ENCODE measurements at regions not wholly inside any gene's neighbourhood (a gene's known extent, or its start where the extent isn't known, plus 50 kb on each side); places are given as distances from the start of the nearest gene placed in this dataset.
"Not testable (repeated sequence)": the region's sequence is repeated elsewhere in the genome, so short reads cannot be mapped to it uniquely, and the experiment has no call there.

DNA sequence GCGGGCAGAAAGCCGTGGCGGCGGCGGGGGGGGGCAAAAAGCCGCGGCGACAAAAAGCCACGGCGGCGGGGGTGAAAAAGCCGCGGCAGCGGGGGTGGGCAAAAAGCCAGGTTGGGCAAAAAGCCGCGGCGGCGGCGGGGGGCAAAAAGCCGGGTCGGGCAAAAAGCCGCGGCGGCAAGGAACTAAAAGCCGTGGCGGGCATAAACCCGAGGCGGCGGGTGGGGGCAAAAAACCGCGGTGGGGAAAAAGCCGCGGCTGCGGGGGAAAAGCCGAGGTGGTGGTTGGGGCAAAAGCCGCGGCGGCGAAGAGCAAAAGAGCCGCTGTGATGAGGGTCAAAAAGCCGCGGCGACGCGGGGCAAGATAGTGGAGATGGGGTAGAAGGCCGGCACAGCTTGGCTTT, 1834.2 kb downstream of the FOXD4L5 start:
- not testable (repeated sequence) for DNase-seq (ENCODE audit: extremely low read depth in 1 of 11, low read depth in 9 of 11, low spot score in 4 of 11)

DNA sequence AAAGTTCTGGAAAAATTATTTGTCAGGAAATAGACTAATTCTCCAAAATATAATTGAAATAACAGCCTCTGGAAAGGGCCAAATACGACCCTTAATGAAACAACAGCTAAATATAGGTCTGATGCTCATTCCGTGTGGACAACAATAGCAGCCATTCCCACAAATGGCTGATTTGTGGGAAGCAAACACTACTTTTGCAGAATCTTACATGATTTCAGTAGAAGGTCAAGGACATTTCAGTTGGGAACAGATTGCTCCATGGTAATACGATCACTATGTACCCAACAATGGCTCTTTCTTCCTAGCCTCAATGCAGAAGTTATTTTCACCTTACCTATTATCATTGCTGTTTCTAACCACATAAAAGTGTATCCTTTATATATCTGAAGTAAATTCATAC, 1859.9 kb downstream of the FOXD4L5 start:
- not testable (repeated sequence) for DNase-seq (ENCODE audit: extremely low read depth in 1 of 11, low read depth in 9 of 11, low spot score in 4 of 11)

GRCh38 chr9:63390897-63391296, 1894.1 kb downstream of the FOXD4L5 start:
- DNase-seq (ENCODE audit: extremely low read depth in 1 of 11, low read depth in 9 of 11, low spot score in 4 of 11), result not testable (repeated sequence)

DNA sequence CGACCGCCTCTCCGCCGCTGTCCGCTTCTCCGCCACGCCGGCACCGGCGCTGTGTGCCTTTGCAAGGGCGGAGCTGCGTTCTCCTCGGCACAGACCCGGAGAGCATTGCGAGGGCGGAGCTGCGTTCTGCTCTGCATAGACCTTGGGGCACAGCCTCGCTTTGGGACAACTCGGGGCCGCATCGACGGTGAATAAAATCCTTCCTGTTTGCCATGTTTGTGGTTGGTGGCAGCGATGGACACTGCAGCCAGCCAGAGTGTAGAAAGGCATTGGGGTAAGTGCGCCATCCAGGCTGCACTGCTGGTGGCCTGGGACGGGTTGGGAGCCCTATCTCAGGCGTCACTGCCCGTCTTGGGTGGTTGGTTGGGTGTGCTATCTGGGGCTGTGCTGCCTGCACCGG, 1899.5 kb downstream of the FOXD4L5 start:
- DNase-seq (ENCODE audit: extremely low read depth in 1 of 11, low read depth in 9 of 11, low spot score in 4 of 11), result not testable (repeated sequence)

DNA sequence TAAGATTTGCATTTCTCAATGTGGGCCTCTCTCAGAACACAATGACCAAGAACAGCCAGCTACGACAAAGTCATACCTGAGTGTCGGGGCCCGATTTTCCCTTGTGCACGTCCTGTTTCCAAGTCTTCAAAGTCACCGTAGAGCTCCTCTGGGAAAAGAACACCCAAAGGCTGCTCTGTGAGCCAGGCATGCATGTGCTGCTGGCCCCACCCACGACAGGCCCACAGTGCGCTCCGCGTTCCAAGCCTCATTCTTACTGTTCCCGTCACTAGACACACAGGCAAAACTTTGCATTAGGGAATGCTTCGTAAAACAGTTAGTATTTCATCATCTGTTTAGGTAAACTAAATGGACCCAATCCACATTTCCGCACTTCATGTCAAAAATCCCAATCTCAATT, 1905.1 kb downstream of the FOXD4L5 start:
- DNase-seq (ENCODE audit: extremely low read depth in 1 of 11, low read depth in 9 of 11, low spot score in 4 of 11), result not testable (repeated sequence)

- DNase-seq (ENCODE audit: extremely low read depth in 1 of 11, low read depth in 9 of 11, low spot score in 4 of 11), result not testable (repeated sequence)
These were observed 1930.8 kb downstream of the FOXD4L5 start for GRCh38 chr9:63354219-63354618.

DNA sequence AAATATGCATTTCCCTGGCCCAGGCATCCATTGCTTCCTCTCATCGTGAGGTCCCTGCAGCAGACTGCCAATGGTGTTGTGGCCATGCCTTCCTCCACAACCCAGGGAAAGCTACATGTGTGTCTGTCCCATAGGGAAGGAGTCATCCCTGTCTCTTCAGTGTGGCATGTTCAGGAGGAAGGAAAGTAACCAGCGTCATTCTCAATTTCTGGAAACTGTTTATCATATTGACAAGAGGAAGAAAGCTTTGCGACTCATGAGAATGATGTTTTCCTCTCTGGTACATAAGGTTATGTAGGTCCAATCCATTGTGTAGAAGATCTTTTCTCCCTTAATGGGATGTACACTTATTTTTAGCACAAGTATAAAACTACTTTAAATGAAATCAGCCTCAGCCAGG, 1937.7 kb downstream of the FOXD4L5 start:
- not testable (repeated sequence) for DNase-seq (ENCODE audit: extremely low read depth in 1 of 11, low read depth in 9 of 11, low spot score in 4 of 11)

DNA sequence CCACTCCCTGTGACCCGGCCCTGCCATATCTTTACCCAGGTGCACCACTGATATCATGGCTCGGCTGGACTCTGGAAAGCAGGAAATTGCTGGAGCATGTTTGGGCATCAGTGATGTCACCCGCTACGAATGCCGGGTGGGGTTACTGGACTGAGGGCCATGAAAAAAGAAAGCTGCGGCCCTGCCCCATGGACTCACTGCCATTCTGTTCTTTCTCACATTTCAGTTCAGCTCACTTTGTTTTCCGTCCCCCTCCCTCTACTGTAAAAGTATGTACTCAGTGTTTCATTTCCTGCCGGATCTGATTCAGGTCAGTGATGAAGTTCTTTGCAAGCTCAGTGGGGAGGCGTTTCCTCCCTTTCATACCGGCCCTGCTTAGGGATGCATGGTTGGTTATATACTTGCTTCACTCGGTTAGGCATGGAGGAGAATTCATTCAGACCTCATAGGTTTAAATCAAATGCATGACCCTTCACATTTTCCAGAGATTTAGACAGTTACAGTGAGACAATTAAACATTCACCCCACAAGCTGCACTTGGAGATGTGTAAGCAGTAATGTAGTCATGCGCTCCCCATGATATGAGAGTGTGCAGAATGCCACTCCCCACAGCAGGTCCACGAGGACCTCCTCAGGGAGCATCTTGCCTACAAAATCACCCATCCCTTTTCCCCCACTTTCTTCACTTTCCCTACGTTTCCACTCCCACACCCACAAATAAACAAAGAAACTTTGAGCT, 1938.5 kb downstream of the FOXD4L5 start:
- peak in 9 of 11 donors; percentile 22 to 81 (median 49) for DNase-seq (ENCODE audit: extremely low read depth in 1 of 11, low read depth in 9 of 11, low spot score in 4 of 11)

- DNase-seq (ENCODE audit: extremely low read depth in 1 of 11, low read depth in 9 of 11, low spot score in 4 of 11), result not testable (repeated sequence)
These were observed 1940.6 kb downstream of the FOXD4L5 start for GRCh38 chr9:63344408-63344807.

DNA sequence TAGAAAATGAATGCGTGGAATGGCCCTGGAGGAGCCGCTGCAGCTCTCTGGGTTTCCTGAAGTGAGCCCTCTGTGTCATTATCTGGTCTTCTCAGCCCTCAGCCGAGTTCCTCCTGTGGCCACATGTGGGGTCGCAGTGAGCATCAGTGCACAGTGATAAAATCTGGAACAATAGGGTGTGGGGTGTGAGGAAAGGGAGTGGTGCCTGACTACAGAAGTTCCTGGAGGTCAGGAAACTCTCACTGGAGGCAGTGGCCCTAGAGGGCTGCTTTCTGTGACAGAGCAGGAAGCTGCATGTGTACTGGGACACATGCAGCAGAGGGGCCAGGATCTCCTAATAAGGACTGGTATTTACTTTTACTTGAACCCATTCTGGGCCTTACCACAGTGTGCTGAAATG, 1942.5 kb downstream of the FOXD4L5 start:
- DNase-seq (ENCODE audit: extremely low read depth in 1 of 11, low read depth in 9 of 11, low spot score in 4 of 11), result peak in 1 of 11 donors; percentile 1

DNA sequence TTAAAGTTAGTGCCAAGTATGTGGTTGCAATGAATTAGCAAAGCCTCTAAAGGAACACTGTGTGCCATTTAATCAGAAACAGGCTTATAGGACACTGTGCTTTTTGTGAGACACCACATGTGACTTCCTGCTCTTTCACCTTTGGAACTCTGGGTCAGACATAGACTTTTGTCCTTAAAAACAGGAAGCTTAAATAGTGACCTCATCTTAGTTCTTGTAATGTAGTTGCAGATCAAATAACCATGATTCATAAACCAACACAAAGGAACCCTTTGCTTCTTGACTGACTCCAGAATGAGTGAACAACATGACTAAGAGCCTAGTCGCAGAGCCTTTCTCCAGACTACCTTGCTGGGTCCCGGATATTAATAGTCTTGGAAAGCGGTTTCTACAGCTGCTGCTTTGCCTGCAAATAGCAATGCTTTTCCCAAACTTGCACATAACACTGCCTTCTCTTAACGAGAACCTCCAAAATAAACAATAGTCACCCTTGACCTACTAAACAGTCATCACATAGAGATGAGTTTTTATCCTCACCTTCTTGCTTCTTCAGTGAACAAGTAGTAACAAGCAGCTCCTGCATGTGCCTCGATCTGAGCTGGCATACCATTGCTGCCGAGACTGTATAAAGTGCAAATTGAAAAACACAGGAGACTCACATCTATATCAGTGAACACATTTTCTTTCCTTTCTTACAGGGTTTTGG, 1947.0 kb downstream of the FOXD4L5 start:
- not testable (repeated sequence) for DNase-seq (ENCODE audit: extremely low read depth in 1 of 11, low read depth in 9 of 11, low spot score in 4 of 11)

DNA sequence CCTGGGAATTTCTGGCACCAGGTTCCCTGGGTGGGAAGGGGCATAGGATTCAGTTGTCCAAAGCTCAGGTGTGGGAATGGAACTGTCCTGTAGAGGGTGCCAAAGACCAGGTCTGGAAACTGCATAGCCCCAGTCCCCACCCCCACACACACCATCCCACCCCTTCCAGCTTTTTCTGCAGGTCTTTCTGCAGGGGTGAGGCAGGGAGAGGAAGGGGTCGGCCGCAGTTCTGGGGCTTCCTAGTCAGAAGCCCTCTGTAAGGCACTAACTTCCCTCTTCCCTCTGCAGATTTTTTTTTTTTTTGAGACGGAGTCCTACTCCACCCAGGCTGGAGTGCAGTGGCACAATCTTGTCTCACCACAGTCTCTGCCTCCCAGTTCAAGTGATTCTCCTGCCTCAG, 1949.7 kb downstream of the FOXD4L5 start:
- not testable (repeated sequence) for DNase-seq (ENCODE audit: extremely low read depth in 1 of 11, low read depth in 9 of 11, low spot score in 4 of 11)

DNA sequence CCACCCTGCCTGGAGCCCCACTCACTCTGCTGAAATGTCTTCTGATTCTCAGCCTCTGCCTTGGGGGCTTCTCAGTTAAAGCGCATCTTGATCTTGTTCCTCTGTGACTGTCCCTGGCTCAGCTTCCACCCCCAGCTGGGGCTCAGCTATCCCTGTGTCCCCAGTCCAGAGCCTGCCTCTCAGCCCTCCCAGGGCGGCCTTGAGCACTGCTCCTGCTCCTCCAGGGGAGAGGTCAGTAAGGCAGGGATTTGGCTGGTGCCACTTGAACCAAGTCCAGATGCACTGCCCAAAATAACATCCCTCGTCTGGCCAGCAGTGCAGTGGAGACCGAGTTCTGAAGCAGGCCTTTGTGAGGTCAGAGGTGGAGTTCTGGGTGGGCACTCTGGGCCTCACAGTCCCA, 1950.8 kb downstream of the FOXD4L5 start:
- DNase-seq (ENCODE audit: extremely low read depth in 1 of 11, low read depth in 9 of 11, low spot score in 4 of 11), result not testable (repeated sequence)

DNA sequence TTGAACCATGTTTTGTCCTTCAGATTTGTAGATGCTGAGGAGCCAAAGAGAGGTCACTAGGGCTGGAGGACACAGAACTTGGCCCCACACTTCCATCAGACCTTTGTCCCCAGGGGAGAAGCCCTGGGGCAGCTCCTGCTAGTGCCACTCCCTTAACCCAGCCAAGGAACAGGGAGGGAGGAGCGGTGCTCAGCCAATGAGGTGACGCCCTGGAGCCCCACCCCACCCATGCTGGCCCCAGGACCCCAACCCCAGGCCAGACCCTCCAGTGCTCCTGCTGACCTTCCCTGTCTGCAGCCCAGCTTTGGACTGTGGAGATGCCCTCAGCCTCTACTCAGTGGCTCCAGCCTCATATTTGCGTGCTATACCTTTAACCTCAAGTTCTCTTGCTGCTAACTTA, 1951.9 kb downstream of the FOXD4L5 start:
- DNase-seq (ENCODE audit: extremely low read depth in 1 of 11, low read depth in 9 of 11, low spot score in 4 of 11), result not testable (repeated sequence)

- not testable (repeated sequence) for DNase-seq (ENCODE audit: extremely low read depth in 1 of 11, low read depth in 9 of 11, low spot score in 4 of 11)
These were observed 1956.7 kb downstream of the FOXD4L5 start for GRCh38 chr9:63328313-63328712.

GRCh38 chr9:63327211-63327610, 1957.8 kb downstream of the FOXD4L5 start:
- not testable (repeated sequence) for DNase-seq (ENCODE audit: extremely low read depth in 1 of 11, low read depth in 9 of 11, low spot score in 4 of 11)

- DNase-seq (ENCODE audit: extremely low read depth in 1 of 11, low read depth in 9 of 11, low spot score in 4 of 11), result not testable (repeated sequence)
These were observed 1958.3 kb downstream of the FOXD4L5 start for GRCh38 chr9:63326665-63327064.

GRCh38 chr9:63325696-63326095, 1959.3 kb downstream of the FOXD4L5 start:
- not testable (repeated sequence) for DNase-seq (ENCODE audit: extremely low read depth in 1 of 11, low read depth in 9 of 11, low spot score in 4 of 11)

DNA sequence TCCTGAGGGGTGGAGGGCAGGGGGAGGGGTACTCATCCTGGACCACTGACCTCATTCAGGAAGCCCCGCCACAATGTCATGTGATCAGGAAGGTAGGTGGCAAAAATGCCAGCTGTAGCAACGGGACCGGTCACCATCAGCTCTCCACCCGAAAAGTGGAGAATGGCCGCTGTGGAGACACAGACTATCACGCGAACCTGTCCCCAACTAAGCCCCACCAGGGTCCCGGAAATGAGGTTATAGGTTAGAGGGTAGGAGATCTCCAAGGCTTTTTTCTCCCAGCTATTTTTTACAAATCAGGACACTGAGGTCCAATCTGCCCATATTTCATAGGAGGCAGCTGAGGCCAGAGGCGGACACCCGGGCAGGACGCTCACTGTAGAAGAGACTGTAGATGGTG, 1966.9 kb downstream of the FOXD4L5 start:
- not testable (repeated sequence) for DNase-seq (ENCODE audit: extremely low read depth in 1 of 11, low read depth in 9 of 11, low spot score in 4 of 11)

GRCh38 chr9:63315387-63315786, 1969.6 kb downstream of the FOXD4L5 start:
- not testable (repeated sequence) for DNase-seq (ENCODE audit: extremely low read depth in 1 of 11, low read depth in 9 of 11, low spot score in 4 of 11)

Measured in renal cortex interstitium (tissue), 11 donors.